ENCODE measurements at regions not wholly inside any gene's neighbourhood (a gene's known extent, or its start where the extent isn't known, plus 50 kb on each side); places are given as distances from the start of the nearest gene placed in this dataset.

- no peak for TF ChIP-seq CTCF (IDR thresholded peaks at IDR 0.05)
- no peak for TF ChIP-seq POLR2A (IDR thresholded peaks at IDR 0.05)
- TF ChIP-seq POLR2AphosphoS5 (IDR thresholded peaks at IDR 0.05) = no peak
- TF ChIP-seq EP300 (IDR thresholded peaks at IDR 0.05) = no peak
These were observed 248.3 kb downstream of the DHX35 start for GRCh38 chr20:39210341-39211036.

All from sigmoid colon (tissue), 4 donors.